ENCODE measurements at regions not wholly inside any gene's neighbourhood (a gene's known extent, or its start where the extent isn't known, plus 50 kb on each side); places are given as distances from the start of the nearest gene placed in this dataset.

- TF ChIP-seq POLR2AphosphoS5 (IDR thresholded peaks at IDR 0.05; ENCODE audit: borderline replicate concordance, low read depth, low read length) (no peak), EZH2 (IDR thresholded peaks at IDR 0.05) (no peak), FOXP2 (optimal IDR thresholded peaks at IDR 0.05; ENCODE audit: control extremely low read depth, extremely low read length, insufficient read depth) (no peak)
Observed at GRCh38 chr13:104387510-104387909, 1321.3 kb upstream of the SLC10A2 start.

Measured in SK-N-MC (cell line).